GM23338 (cell line): ENCODE measurements at regions not wholly inside any gene's neighbourhood (a gene's known extent, or its start where the extent isn't known, plus 50 kb on each side); places are given as distances from the start of the nearest gene placed in this dataset.

Experiments
- ATAC-seq: fragments of 200-7000 bp; cut with Tn5 transposase; 3 replicates; pipeline ENCODE4 v1.9.1; 2020
- DNase-seq: peaks from one replicate; pipeline ENCODE4 v3.0.0-alpha.2; 2015; ENCODE audit warnings: low spot score
- H2AFZ ChIP-seq: fragments of 200-600 bp; sonication (generic); 2 replicates; pipeline ENCODE4 v1.8.0; 2016; ENCODE audit warnings: antibody characterized with exemption, mild to moderate bottlenecking, moderate library complexity
- H3F3A ChIP-seq: fragments of 200-600 bp; sonication (generic); replicated peaks from 2 replicates; pipeline ENCODE4 v1.8.0; 2017; ENCODE audit warnings: antibody characterized with exemption, mixed run types, low read depth
- H3K27ac ChIP-seq: fragments of 200-600 bp; sonication (generic); 2 replicates; pipeline ENCODE4 v1.6.1; 2016; ENCODE audit warnings: low read depth
- H3K27me3 ChIP-seq: fragments of 200-600 bp; sonication (generic); 2 replicates; pipeline ENCODE4 v1.8.0; 2016; ENCODE audit warnings: mild to moderate bottlenecking, mixed run types, moderate library complexity; ENCODE audit not compliant: insufficient read depth
- H3K36me3 ChIP-seq: fragments of 200-600 bp; sonication (generic); 2 replicates; pipeline ENCODE4 v1.8.0; 2016; ENCODE audit warnings: mild to moderate bottlenecking; ENCODE audit not compliant: insufficient read depth
- H3K4me1 ChIP-seq: fragments of 200-600 bp; sonication (generic); 2 replicates; pipeline ENCODE4 v1.8.0; 2016; ENCODE audit warnings: mild to moderate bottlenecking, moderate library complexity; ENCODE audit not compliant: insufficient read depth
- H3K4me2 ChIP-seq: fragments of 200-600 bp; sonication (generic); 2 replicates; pipeline ENCODE4 v1.7.1; 2017; ENCODE audit warnings: mixed run types
- H3K4me3 ChIP-seq: fragments of 200-600 bp; sonication (generic); 2 replicates; pipeline ENCODE4 v1.6.1; 2016; ENCODE audit warnings: mixed run types
- H3K79me2 ChIP-seq: fragments of 200-600 bp; sonication (generic); replicated peaks from 2 replicates; pipeline ENCODE4 v1.8.0; 2017; ENCODE audit warnings: mild to moderate bottlenecking; ENCODE audit not compliant: insufficient read depth
- H3K9me2 ChIP-seq: fragments of 200-600 bp; sonication (generic); 2 replicates; pipeline ENCODE4 v1.8.0; 2017; ENCODE audit not compliant: insufficient read depth
- H4K20me1 ChIP-seq: fragments of 200-600 bp; sonication (generic); replicated peaks from 2 replicates; pipeline ENCODE4 v1.8.0; 2017; ENCODE audit warnings: mild to moderate bottlenecking; ENCODE audit not compliant: insufficient read depth
- H3K27ac Mint-ChIP-seq: 2 replicates; pipeline ENCODE4 v1.8.0; 2020; ENCODE audit warnings: inconsistent platforms, mild to moderate bottlenecking, moderate library complexity, mixed read lengths
- H3K27me3 Mint-ChIP-seq: 3 replicates; pipeline ENCODE4 v1.8.0; 2022; ENCODE audit warnings: low read depth, mild to moderate bottlenecking, moderate library complexity, mixed read lengths, inconsistent platforms; ENCODE audit not compliant: insufficient read depth, poor library complexity
- H3K36me3 Mint-ChIP-seq: 3 replicates; pipeline ENCODE4 v1.8.0; 2021; ENCODE audit warnings: low read depth, mild to moderate bottlenecking, inconsistent platforms, moderate library complexity, mixed read lengths
- H3K4me1 Mint-ChIP-seq: 3 replicates; pipeline ENCODE4 v1.8.0; 2020; ENCODE audit warnings: mild to moderate bottlenecking, inconsistent platforms, mixed read lengths
- H3K4me3 Mint-ChIP-seq: 3 replicates; pipeline ENCODE4 v1.8.0; 2021; ENCODE audit warnings: moderate library complexity, mild to moderate bottlenecking, inconsistent platforms, mixed read lengths
- H3K9me3 Mint-ChIP-seq: 3 replicates; pipeline ENCODE4 v1.8.0; 2020; ENCODE audit warnings: moderate library complexity, mild to moderate bottlenecking, inconsistent platforms, mixed read lengths
- CREB1 ChIP-seq: fragments of 250-450 bp; sonication (Bioruptor Pico); IDR thresholded peaks from 2 replicates; pipeline ENCODE4 v1.5.0; 2020; ENCODE audit warnings: low read depth, mild to moderate bottlenecking, moderate library complexity
- EZH2 ChIP-seq: fragments of 200-600 bp; sonication (generic); IDR thresholded peaks from one replicate; pipeline ENCODE4 v1.8.0; 2017; ENCODE audit warnings: antibody characterized with exemption, mild to moderate bottlenecking, low read depth; ENCODE audit not compliant: unreplicated experiment
- JUNB ChIP-seq: IDR thresholded peaks from one replicate; pipeline ENCODE4 v1.6.1; 2016; ENCODE audit warnings: antibody characterized with exemption; ENCODE audit not compliant: unreplicated experiment
- NANOG ChIP-seq: IDR thresholded peaks from 2 replicates; pipeline ENCODE4 v1.6.1; 2016; ENCODE audit warnings: antibody characterized with exemption, borderline replicate concordance
- POLR2AphosphoS5 ChIP-seq: IDR thresholded peaks from 2 replicates; pipeline ENCODE4 v1.6.1; 2016; ENCODE audit warnings: antibody characterized with exemption, low read depth
- STAT1 ChIP-seq: IDR thresholded peaks from one replicate; pipeline ENCODE4 v1.6.1; 2016; ENCODE audit warnings: antibody characterized with exemption; ENCODE audit not compliant: unreplicated experiment
- ZNF114 ChIP-seq: fragments of 250-450 bp; sonication (Bioruptor Pico); IDR thresholded peaks from 2 replicates; pipeline ENCODE4 v1.5.0; 2020; ENCODE audit warnings: mild to moderate bottlenecking, moderate library complexity
- ZNF331 ChIP-seq: fragments of 250-450 bp; sonication (Bioruptor Pico); IDR thresholded peaks from 2 replicates; pipeline ENCODE4 v1.5.0; 2020; ENCODE audit warnings: low read depth, mild to moderate bottlenecking, moderate library complexity
- TF ChIP-seq, protein P1 (sequence below), 2 experiments: fragments of 200-600 bp in 1 of 2; sonication (generic) in 1 of 2; conservative IDR thresholded peaks; 2 replicates each; pipeline versions ENCODE4 v1.5.1 to v1.6.1; 2016 to 2017; ENCODE audit warnings: antibody characterized with exemption in 2 of 2, low read depth in 2 of 2, mild to moderate bottlenecking in 2 of 2, moderate library complexity in 1 of 2
- TF ChIP-seq, protein P2 (sequence below): fragments of 250-450 bp; sonication (Bioruptor Pico); IDR thresholded peaks from 2 replicates; pipeline ENCODE4 v1.5.0; 2020; ENCODE audit warnings: mild to moderate bottlenecking, moderate library complexity

DNA sequence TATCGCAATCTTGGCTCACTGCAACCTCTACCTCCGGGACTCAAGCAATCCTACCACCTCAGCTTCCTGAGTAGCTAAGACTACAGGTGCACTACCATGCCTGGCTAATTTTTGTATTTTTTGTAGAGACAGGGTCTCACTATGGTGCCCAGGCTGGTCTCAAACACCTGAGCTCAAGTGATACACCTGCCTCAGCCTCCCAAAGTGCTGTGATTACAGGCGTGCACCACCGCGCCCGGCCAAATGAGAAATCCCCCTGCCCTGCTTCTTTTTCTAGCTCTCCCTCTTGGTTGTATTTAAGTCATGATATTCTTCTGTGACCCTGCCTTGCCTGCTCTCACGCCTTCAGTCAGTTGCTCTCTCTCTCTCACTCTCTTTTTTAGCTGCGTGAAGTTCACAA is 157.0 kb upstream of the SH3BP4 start:
- no peak overlapping the region for H3K4me3 Mint-ChIP-seq
- Histone ChIP-seq H3K27ac (no peak overlapping the region), H3K36me3 (no peaks in the 10 kb centered on the region), H3K27me3 (no peaks in the 10 kb centered on the region), H3F3A (no peaks in the 10 kb centered on the region), H4K20me1 (no peaks in the 10 kb centered on the region; the same call in 1 of the 2 replicates), H3K4me1 (peaks cover 19% of the 10 kb centered on the region), H2AFZ (no peak overlapping the region; the same call in 1 of the 2 replicates), H3K9me2 (no peaks in the 10 kb centered on the region), H3K4me3 (no peak overlapping the region), H3K79me2 (no peaks in the 10 kb centered on the region), H3K4me2 (no peak overlapping the region)
- TF ChIP-seq, protein P1, sequence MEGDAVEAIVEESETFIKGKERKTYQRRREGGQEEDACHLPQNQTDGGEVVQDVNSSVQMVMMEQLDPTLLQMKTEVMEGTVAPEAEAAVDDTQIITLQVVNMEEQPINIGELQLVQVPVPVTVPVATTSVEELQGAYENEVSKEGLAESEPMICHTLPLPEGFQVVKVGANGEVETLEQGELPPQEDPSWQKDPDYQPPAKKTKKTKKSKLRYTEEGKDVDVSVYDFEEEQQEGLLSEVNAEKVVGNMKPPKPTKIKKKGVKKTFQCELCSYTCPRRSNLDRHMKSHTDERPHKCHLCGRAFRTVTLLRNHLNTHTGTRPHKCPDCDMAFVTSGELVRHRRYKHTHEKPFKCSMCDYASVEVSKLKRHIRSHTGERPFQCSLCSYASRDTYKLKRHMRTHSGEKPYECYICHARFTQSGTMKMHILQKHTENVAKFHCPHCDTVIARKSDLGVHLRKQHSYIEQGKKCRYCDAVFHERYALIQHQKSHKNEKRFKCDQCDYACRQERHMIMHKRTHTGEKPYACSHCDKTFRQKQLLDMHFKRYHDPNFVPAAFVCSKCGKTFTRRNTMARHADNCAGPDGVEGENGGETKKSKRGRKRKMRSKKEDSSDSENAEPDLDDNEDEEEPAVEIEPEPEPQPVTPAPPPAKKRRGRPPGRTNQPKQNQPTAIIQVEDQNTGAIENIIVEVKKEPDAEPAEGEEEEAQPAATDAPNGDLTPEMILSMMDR (conservative IDR thresholded peaks at IDR 0.05; ENCODE audit: low read depth in 2 of 2) = no peak
- TF ChIP-seq POLR2AphosphoS5 = no peak
- TF ChIP-seq, protein P2, sequence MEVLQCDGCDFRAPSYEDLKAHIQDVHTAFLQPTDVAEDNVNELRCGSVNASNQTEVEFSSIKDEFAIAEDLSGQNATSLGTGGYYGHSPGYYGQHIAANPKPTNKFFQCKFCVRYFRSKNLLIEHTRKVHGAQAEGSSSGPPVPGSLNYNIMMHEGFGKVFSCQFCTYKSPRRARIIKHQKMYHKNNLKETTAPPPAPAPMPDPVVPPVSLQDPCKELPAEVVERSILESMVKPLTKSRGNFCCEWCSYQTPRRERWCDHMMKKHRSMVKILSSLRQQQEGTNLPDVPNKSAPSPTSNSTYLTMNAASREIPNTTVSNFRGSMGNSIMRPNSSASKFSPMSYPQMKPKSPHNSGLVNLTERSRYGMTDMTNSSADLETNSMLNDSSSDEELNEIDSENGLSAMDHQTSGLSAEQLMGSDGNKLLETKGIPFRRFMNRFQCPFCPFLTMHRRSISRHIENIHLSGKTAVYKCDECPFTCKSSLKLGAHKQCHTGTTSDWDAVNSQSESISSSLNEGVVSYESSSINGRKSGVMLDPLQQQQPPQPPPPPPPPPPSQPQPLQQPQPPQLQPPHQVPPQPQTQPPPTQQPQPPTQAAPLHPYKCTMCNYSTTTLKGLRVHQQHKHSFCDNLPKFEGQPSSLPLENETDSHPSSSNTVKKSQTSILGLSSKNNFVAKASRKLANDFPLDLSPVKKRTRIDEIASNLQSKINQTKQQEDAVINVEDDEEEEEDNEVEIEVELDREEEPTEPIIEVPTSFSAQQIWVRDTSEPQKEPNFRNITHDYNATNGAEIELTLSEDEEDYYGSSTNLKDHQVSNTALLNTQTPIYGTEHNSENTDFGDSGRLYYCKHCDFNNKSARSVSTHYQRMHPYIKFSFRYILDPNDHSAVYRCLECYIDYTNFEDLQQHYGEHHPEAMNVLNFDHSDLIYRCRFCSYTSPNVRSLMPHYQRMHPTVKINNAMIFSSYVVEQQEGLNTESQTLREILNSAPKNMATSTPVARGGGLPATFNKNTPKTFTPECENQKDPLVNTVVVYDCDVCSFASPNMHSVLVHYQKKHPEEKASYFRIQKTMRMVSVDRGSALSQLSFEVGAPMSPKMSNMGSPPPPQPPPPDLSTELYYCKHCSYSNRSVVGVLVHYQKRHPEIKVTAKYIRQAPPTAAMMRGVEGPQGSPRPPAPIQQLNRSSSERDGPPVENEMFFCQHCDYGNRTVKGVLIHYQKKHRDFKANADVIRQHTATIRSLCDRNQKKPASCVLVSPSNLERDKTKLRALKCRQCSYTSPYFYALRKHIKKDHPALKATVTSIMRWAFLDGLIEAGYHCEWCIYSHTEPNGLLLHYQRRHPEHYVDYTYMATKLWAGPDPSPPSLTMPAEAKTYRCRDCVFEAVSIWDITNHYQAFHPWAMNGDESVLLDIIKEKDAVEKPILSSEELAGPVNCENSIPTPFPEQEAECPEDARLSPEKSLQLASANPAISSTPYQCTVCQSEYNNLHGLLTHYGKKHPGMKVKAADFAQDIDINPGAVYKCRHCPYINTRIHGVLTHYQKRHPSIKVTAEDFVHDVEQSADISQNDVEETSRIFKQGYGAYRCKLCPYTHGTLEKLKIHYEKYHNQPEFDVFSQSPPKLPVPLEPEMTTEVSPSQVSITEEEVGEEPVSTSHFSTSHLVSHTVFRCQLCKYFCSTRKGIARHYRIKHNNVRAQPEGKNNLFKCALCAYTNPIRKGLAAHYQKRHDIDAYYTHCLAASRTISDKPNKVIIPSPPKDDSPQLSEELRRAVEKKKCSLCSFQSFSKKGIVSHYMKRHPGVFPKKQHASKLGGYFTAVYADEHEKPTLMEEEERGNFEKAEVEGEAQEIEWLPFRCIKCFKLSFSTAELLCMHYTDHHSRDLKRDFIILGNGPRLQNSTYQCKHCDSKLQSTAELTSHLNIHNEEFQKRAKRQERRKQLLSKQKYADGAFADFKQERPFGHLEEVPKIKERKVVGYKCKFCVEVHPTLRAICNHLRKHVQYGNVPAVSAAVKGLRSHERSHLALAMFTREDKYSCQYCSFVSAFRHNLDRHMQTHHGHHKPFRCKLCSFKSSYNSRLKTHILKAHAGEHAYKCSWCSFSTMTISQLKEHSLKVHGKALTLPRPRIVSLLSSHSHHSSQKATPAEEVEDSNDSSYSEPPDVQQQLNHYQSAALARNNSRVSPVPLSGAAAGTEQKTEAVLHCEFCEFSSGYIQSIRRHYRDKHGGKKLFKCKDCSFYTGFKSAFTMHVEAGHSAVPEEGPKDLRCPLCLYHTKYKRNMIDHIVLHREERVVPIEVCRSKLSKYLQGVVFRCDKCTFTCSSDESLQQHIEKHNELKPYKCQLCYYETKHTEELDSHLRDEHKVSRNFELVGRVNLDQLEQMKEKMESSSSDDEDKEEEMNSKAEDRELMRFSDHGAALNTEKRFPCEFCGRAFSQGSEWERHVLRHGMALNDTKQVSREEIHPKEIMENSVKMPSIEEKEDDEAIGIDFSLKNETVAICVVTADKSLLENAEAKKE = no peak
- TF ChIP-seq CREB1 (CRISPR knock-in tag) = no peak
- no peak for TF ChIP-seq ZNF114 (CRISPR knock-in tag)
- no peak for TF ChIP-seq STAT1
- no peak for TF ChIP-seq EZH2
- TF ChIP-seq NANOG = no peak
- TF ChIP-seq JUNB = no peak
- no peak for TF ChIP-seq ZNF331 (CRISPR knock-in tag)
- H3K36me3 Mint-ChIP-seq = no peaks in the 10 kb centered on the region
- peaks cover 30% of the 10 kb centered on the region for H3K4me1 Mint-ChIP-seq
- no peak for DNase-seq
- no peak overlapping the region for H3K27ac Mint-ChIP-seq
- no peaks in the 10 kb centered on the region for H3K9me3 Mint-ChIP-seq
- ATAC-seq = no peak
- peaks cover 6% of the 10 kb centered on the region for H3K27me3 Mint-ChIP-seq
